Liver (tissue), 8 donors: ENCODE measurements at regions not wholly inside any gene's neighbourhood (a gene's known extent, or its start where the extent isn't known, plus 50 kb on each side); places are given as distances from the start of the nearest gene placed in this dataset.

Source experiments
- DNase-seq: peaks from one replicate; pipeline ENCODE4 v3.0.0-alpha.2; 2017; ENCODE audit warnings: low spot score
- H3K27ac ChIP-seq, 2 donors: one replicate each; pipeline ENCODE4 v1.7.0; 2013; ENCODE audit warnings: inconsistent platforms in 2 of 2, low read length in 2 of 2, control low read depth in 1 of 2, low read depth in 1 of 2, mild to moderate bottlenecking in 1 of 2
- H3K27me3 ChIP-seq, 4 donors: one replicate each; pipeline versions ENCODE4 v1.6.1 to v1.7.0; 2013; ENCODE audit warnings: low read length in 3 of 4, inconsistent platforms in 1 of 4, mild to moderate bottlenecking in 1 of 4, moderate library complexity in 1 of 4; ENCODE audit not compliant: control insufficient read depth in 4 of 4, insufficient read depth in 4 of 4
- H3K36me3 ChIP-seq, 4 donors: one replicate each; pipeline versions ENCODE4 v1.6.1 to v1.7.0; 2013; ENCODE audit warnings: low read length in 3 of 4, mild to moderate bottlenecking in 3 of 4, low read depth in 1 of 4, moderate library complexity in 1 of 4; ENCODE audit not compliant: control insufficient read depth in 4 of 4, insufficient read depth in 3 of 4
- H3K4me1 ChIP-seq, 4 donors: one replicate each; pipeline versions ENCODE4 v1.6.1 to v1.7.0; 2013; ENCODE audit warnings: low read length in 3 of 4, mild to moderate bottlenecking in 3 of 4, moderate library complexity in 1 of 4; ENCODE audit not compliant: control insufficient read depth in 4 of 4, insufficient read depth in 4 of 4
- H3K4me3 ChIP-seq, 3 donors: one replicate each; pipeline versions ENCODE4 v1.6.1 to v1.7.0; 2013; ENCODE audit warnings: low read length in 3 of 3, control low read depth in 1 of 3, low read depth in 1 of 3, mild to moderate bottlenecking in 1 of 3
- H3K9ac ChIP-seq, 2 donors: one replicate each; pipeline ENCODE4 v1.7.0; 2013; ENCODE audit warnings: low read length in 2 of 2, mild to moderate bottlenecking in 2 of 2, moderate library complexity in 2 of 2, control low read depth in 1 of 2, low read depth in 1 of 2
- H3K9me3 ChIP-seq, 4 donors: one replicate each; pipeline versions ENCODE4 v1.6.1 to v1.7.0; 2013; ENCODE audit warnings: low read length in 3 of 4; ENCODE audit not compliant: control insufficient read depth in 4 of 4
- CTCF ChIP-seq: fragments of 150-350 bp; IDR thresholded peaks from 2 replicates; pipeline ENCODE4 v1.5.1; 2017; ENCODE audit warnings: improper control_type of control experiment, low read depth, low read length; ENCODE audit not compliant: missing input control
- EGR1 ChIP-seq, 2 donors: IDR thresholded peaks; 2 replicates each; pipeline ENCODE4 v1.6.1; 2016 to 2018; ENCODE audit warnings: antibody characterized with exemption in 2 of 2, low read depth in 2 of 2
- FOXA1 ChIP-seq: IDR thresholded peaks from 2 replicates; pipeline ENCODE4 v1.6.1; 2016; ENCODE audit warnings: antibody characterized with exemption
- FOXA2 ChIP-seq: IDR thresholded peaks from 2 replicates; pipeline ENCODE4 v1.6.1; 2016; ENCODE audit warnings: antibody characterized with exemption
- HNF4A ChIP-seq, 2 donors: conservative IDR thresholded peaks; 2 replicates each; pipeline ENCODE4 v1.6.1; 2016; ENCODE audit warnings: antibody characterized with exemption in 2 of 2, mild to moderate bottlenecking in 2 of 2
- JUND ChIP-seq, 2 donors: IDR thresholded peaks; 2 replicates each; pipeline ENCODE4 v1.6.1; 2016; ENCODE audit warnings: antibody characterized with exemption in 2 of 2
- MAX ChIP-seq: IDR thresholded peaks from 2 replicates; pipeline ENCODE4 v1.6.1; 2016; ENCODE audit warnings: antibody characterized with exemption
- RAD21 ChIP-seq, 2 donors: IDR thresholded peaks; 2 replicates each; pipeline ENCODE4 v1.6.1; 2016; ENCODE audit warnings: antibody characterized with exemption in 2 of 2, mild to moderate bottlenecking in 2 of 2
- RXRA ChIP-seq, 2 donors: IDR thresholded peaks; 2 replicates each; pipeline ENCODE4 v1.6.1; 2017 to 2018; ENCODE audit warnings: antibody characterized with exemption in 2 of 2, mild to moderate bottlenecking in 1 of 2
- SP1 ChIP-seq: IDR thresholded peaks from 2 replicates; pipeline ENCODE4 v1.6.1; 2018; ENCODE audit warnings: antibody characterized with exemption, mild to moderate bottlenecking
- TAF1 ChIP-seq: conservative IDR thresholded peaks from 2 replicates; pipeline ENCODE4 v1.6.1; 2016; ENCODE audit warnings: antibody characterized with exemption, mild to moderate bottlenecking
- WGBS: extraction: QIAGEN DNeasy Blood & Tissue Kit; methylation state at CpG from one replicate; pipeline ENCODE4 v1.1.7; 2013; 5-methylcytosine and 5-hydroxymethylcytosine counted together
- donor health status: healthy.
- donor health status: healthy.
- donor health status: healthy.
- donor health status: healthy.
- donor health status: healthy.

- H3K27me3 ChIP-seq = peaks cover 0 to 3% (median under 1%) of the 10 kb centered on the region in 4 donors
- no peak overlapping the region for H3K27ac ChIP-seq
- WGBS = 76% methylated on average over 10 of the region's 10 CpGs
- H3K4me3 ChIP-seq = no peak overlapping the region
- no peaks in the 10 kb centered on the region for H3K4me1 ChIP-seq
- no peaks in the 10 kb centered on the region for H3K9me3 ChIP-seq
- TF ChIP-seq RAD21 (IDR thresholded peaks at IDR 0.05) (no peak), TAF1 (no peak)
- no peak for DNase-seq
- no peaks in the 10 kb centered on the region for H3K36me3 ChIP-seq
- H3K9ac ChIP-seq = no peak overlapping the region
Observed at GRCh38 chr9:134550584-134550983, 91.0 kb upstream of the COL5A1 start.

- Histone ChIP-seq H3K4me3 (no peak overlapping the region), H3K9ac (no peak overlapping the region), H3K4me1 (no peaks in the 10 kb centered on the region), H3K9me3 (no peaks in the 10 kb centered on the region), H3K36me3 (no peaks in the 10 kb centered on the region), H3K27me3 (peaks cover 0 to 3% (median under 1%) of the 10 kb centered on the region in 4 donors), H3K27ac (no peak overlapping the region)
- 82% methylated on average over 23 of the region's 23 CpGs for WGBS
- DNase-seq = no peak
- TF ChIP-seq CTCF = no peak
Observed at GRCh38 chr9:134551176-134551575, 90.4 kb upstream of the COL5A1 start.

GRCh38 chr9:134551644-134552348, 89.8 kb upstream of the COL5A1 start:
- no peak for DNase-seq
- Histone ChIP-seq H3K27me3 (peaks cover 0 to 3% (median under 1%) of the 10 kb centered on the region in 4 donors), H3K36me3 (no peaks in the 10 kb centered on the region), H3K9me3 (no peaks in the 10 kb centered on the region), H3K4me3 (no peak overlapping the region), H3K27ac (no peak overlapping the region), H3K9ac (no peak overlapping the region), H3K4me1 (no peaks in the 10 kb centered on the region)
- WGBS = 58% methylated on average over 24 of the region's 24 CpGs
- no peak for TF ChIP-seq SP1
- TF ChIP-seq RXRA (IDR thresholded peaks at IDR 0.05) = no peak
- TF ChIP-seq EGR1 (IDR thresholded peaks at IDR 0.05; ENCODE audit: low read depth in 2 of 2) = no peak
- no peak for TF ChIP-seq FOXA1
- no peak for TF ChIP-seq JUND (IDR thresholded peaks at IDR 0.05)
- TF ChIP-seq HNF4A (conservative IDR thresholded peaks at IDR 0.05) = no peak

- Histone ChIP-seq H3K9me3 (peaks cover 0 to 5% (median 0%) of the 10 kb centered on the region in 4 donors), H3K9ac (no peak overlapping the region), H3K4me3 (no peak overlapping the region), H3K4me1 (no peaks in the 10 kb centered on the region), H3K27ac (no peak overlapping the region), H3K36me3 (no peaks in the 10 kb centered on the region), H3K27me3 (peaks cover 0 to 3% (median under 1%) of the 10 kb centered on the region in 4 donors)
- WGBS = 60% methylated on average over 9 of the region's 9 CpGs
- TF ChIP-seq MAX (no peak), RAD21 (IDR thresholded peaks at IDR 0.05) (no peak), FOXA2 (no peak), TAF1 (no peak)
- no peak for DNase-seq
Observed at GRCh38 chr9:134552349-134552990, 89.1 kb upstream of the COL5A1 start.
